SK-N-SH (cell line): ENCODE measurements at regions not wholly inside any gene's neighbourhood (a gene's known extent, or its start where the extent isn't known, plus 50 kb on each side); places are given as distances from the start of the nearest gene placed in this dataset.

ENCODE experiments used
- CTCF ChIA-PET: fragments of 300-600, 350-600 bp; formaldehyde crosslinking; extraction: SDS; loops from one replicate; lab custom pipeline; 2021; lab: Yijun Ruan, JAX
- POLR2A ChIA-PET: fragments of 350-600 bp; sonication (Branson Sonifier 250); formaldehyde crosslinking; extraction: SDS; loops from one replicate; lab custom pipeline; 2020; ENCODE audit warnings: antibody characterized with exemption, inconsistent platforms; lab: Yijun Ruan, JAX
- DNase-seq: peaks from one replicate; pipeline ENCODE4 v3.0.0; 2012
- H2AFZ ChIP-seq: fragments of 200-600 bp; sonication (generic); 2 replicates; pipeline ENCODE4 v1.8.1; 2016; ENCODE audit warnings: antibody characterized with exemption, mild to moderate bottlenecking, low read depth
- H3F3A ChIP-seq: fragments of 200-600 bp; sonication (generic); replicated peaks from 2 replicates; pipeline ENCODE3; 2016; ENCODE audit warnings: antibody characterized with exemption, mild to moderate bottlenecking; ENCODE audit not compliant: insufficient read depth
- H3K27ac ChIP-seq, 2 experiments: fragments of 200-500 bp in 1 of 2; fragments of 200-600 bp in 1 of 2; sonication (Bioruptor generic) in 1 of 2; sonication (generic), shearing (Covaris generic) in 1 of 2; 2 replicates each; pipeline versions ENCODE4 v1.5.1 to v1.6.1; 2014 to 2016; ENCODE audit warnings: low read depth in 2 of 2, inconsistent platforms in 1 of 2, low read length in 1 of 2, mild to moderate bottlenecking in 1 of 2, mixed read lengths in 1 of 2
- H3K27me3 ChIP-seq: fragments of 200-600 bp; sonication (generic), shearing (Covaris generic); 2 replicates; pipeline ENCODE4 v1.6.1; 2016; ENCODE audit warnings: mixed run types; ENCODE audit not compliant: insufficient read depth
- H3K36me3 ChIP-seq, 2 experiments: fragments of 200-500 bp in 1 of 2; fragments of 200-600 bp in 1 of 2; sonication (Bioruptor generic) in 1 of 2; sonication (generic) in 1 of 2; replicated peaks in 1 of 2; 2 replicates each; pipeline versions ENCODE3 to v1.5.1; 2014 to 2016; ENCODE audit warnings: low read length in 1 of 2, mild to moderate bottlenecking in 1 of 2; ENCODE audit not compliant: insufficient read depth in 2 of 2, control insufficient read depth in 1 of 2
- H3K4me1 ChIP-seq, 2 experiments: fragments of 200-500 bp in 1 of 2; fragments of 200-600 bp in 1 of 2; sonication (Bioruptor generic) in 1 of 2; sonication (generic), shearing (Covaris generic) in 1 of 2; 2 replicates each; pipeline versions ENCODE4 v1.5.1 to v1.6.1; 2014 to 2016; ENCODE audit warnings: low read depth in 1 of 2, low read length in 1 of 2, mixed run types in 1 of 2; ENCODE audit not compliant: insufficient read depth in 2 of 2, control insufficient read depth in 1 of 2
- H3K4me2 ChIP-seq: fragments of 200-600 bp; sonication (generic), shearing (Covaris generic); 2 replicates; pipeline ENCODE4 v1.6.1; 2017; ENCODE audit warnings: mixed run types
- H3K4me3 ChIP-seq, 2 experiments: fragments of 200-500 bp in 1 of 2; fragments of 200-600 bp in 1 of 2; sonication (Bioruptor generic) in 1 of 2; sonication (generic), shearing (Covaris generic) in 1 of 2; 2 replicates each; pipeline versions ENCODE4 v1.5.1 to v1.8.1; 2014 to 2016; ENCODE audit warnings: low read depth in 2 of 2, inconsistent platforms in 1 of 2, low read length in 1 of 2, mild to moderate bottlenecking in 1 of 2, mixed read lengths in 1 of 2, moderate library complexity in 1 of 2
- H3K79me2 ChIP-seq: fragments of 200-600 bp; sonication (generic); 2 replicates; pipeline ENCODE4 v1.8.1; 2017; ENCODE audit warnings: mild to moderate bottlenecking; ENCODE audit not compliant: insufficient read depth
- H3K9ac ChIP-seq: fragments of 200-600 bp; sonication (generic); 2 replicates; pipeline ENCODE4 v1.6.1; 2017; ENCODE audit warnings: mixed run types
- H3K9me2 ChIP-seq: fragments of 200-600 bp; sonication (generic); 2 replicates; pipeline ENCODE4 v1.6.1; 2017; ENCODE audit warnings: mixed run types
- H3K9me3 ChIP-seq: fragments of 200-600 bp; sonication (generic); 2 replicates; pipeline ENCODE4 v1.6.1; 2017; ENCODE audit warnings: mixed run types, mild to moderate bottlenecking, moderate library complexity
- H4K20me1 ChIP-seq: fragments of 200-600 bp; sonication (generic); 2 replicates; pipeline ENCODE4 v1.6.1; 2017; ENCODE audit warnings: mild to moderate bottlenecking, mixed run types; ENCODE audit not compliant: insufficient read depth
- ELF1 ChIP-seq: IDR thresholded peaks from 2 replicates; pipeline ENCODE4 v1.4.0; 2012
- EP300 ChIP-seq, 2 experiments: IDR thresholded peaks; 2 replicates each; pipeline versions ENCODE4 v1.4.0 to v1.6.1; 2012; ENCODE audit warnings: borderline replicate concordance in 1 of 2, low read depth in 1 of 2, low read length in 1 of 2
- FOXM1 ChIP-seq: IDR thresholded peaks from 2 replicates; pipeline ENCODE4 v1.4.0; 2012; ENCODE audit warnings: low read depth, mild to moderate bottlenecking
- GABPA ChIP-seq: IDR thresholded peaks from 2 replicates; pipeline ENCODE4 v1.4.0; 2012; ENCODE audit warnings: low read depth, mild to moderate bottlenecking
- GATA2 ChIP-seq: sonication (generic); formaldehyde crosslinking; IDR thresholded peaks from 2 replicates; pipeline ENCODE4 v1.5.0; 2020; ENCODE audit warnings: mild to moderate bottlenecking, missing genetic modification reagents
- JUND ChIP-seq: IDR thresholded peaks from 2 replicates; pipeline ENCODE4 v1.4.0; 2012
- MEF2A ChIP-seq: IDR thresholded peaks from 2 replicates; pipeline ENCODE4 v1.4.0; 2012; ENCODE audit warnings: low read depth, borderline replicate concordance
- RFX5 ChIP-seq: IDR thresholded peaks from 2 replicates; pipeline ENCODE4 v1.6.1; 2012; ENCODE audit warnings: mild to moderate bottlenecking, improper control_type of control experiment, low read length
- RXRA ChIP-seq: IDR thresholded peaks from 2 replicates; pipeline ENCODE4 v1.4.0; 2012; ENCODE audit warnings: low read depth, mild to moderate bottlenecking, borderline replicate concordance
- SIN3A ChIP-seq: IDR thresholded peaks from 2 replicates; pipeline ENCODE4 v1.6.1; 2012; ENCODE audit warnings: low read depth, mild to moderate bottlenecking, low read length, moderate library complexity, borderline replicate concordance
- TAF1 ChIP-seq: IDR thresholded peaks from 2 replicates; pipeline ENCODE4 v1.6.1; 2012; ENCODE audit warnings: low read depth, mild to moderate bottlenecking, low read length, moderate library complexity, borderline replicate concordance
- TCF12 ChIP-seq: IDR thresholded peaks from 2 replicates; pipeline ENCODE4 v1.4.0; 2012
- WGBS: methylation state at CpG from one replicate; pipeline ENCODE4 v1.1.6; 2017; ENCODE audit warnings: low lambda C conversion rate; 5-methylcytosine and 5-hydroxymethylcytosine counted together
- TF ChIP-seq, protein P1 (sequence below): fragments of 150-350 bp; IDR thresholded peaks from 2 replicates; pipeline ENCODE4 v1.6.1; 2016; ENCODE audit warnings: mild to moderate bottlenecking, low read depth, low read length
- TF ChIP-seq, protein P2 (sequence below): fragments of 150-350 bp; IDR thresholded peaks from 2 replicates; pipeline ENCODE4 v1.6.1; 2017; ENCODE audit warnings: antibody characterized with exemption, low read length, low read depth, borderline replicate concordance
- TF ChIP-seq, protein P3 (sequence below): IDR thresholded peaks from 2 replicates; pipeline ENCODE4 v1.6.1; 2012; ENCODE audit warnings: mild to moderate bottlenecking, low read depth, low read length, moderate library complexity
- TF ChIP-seq, protein P4 (sequence below): IDR thresholded peaks from 2 replicates; pipeline ENCODE4 v1.4.0; 2012; ENCODE audit warnings: low read depth
- TF ChIP-seq, protein P5 (sequence below): IDR thresholded peaks from 2 replicates; pipeline ENCODE4 v1.4.0; 2012; ENCODE audit warnings: low read depth, borderline replicate concordance
- TF ChIP-seq, protein P6 (sequence below): IDR thresholded peaks from 2 replicates; pipeline ENCODE4; 2012

DNA sequence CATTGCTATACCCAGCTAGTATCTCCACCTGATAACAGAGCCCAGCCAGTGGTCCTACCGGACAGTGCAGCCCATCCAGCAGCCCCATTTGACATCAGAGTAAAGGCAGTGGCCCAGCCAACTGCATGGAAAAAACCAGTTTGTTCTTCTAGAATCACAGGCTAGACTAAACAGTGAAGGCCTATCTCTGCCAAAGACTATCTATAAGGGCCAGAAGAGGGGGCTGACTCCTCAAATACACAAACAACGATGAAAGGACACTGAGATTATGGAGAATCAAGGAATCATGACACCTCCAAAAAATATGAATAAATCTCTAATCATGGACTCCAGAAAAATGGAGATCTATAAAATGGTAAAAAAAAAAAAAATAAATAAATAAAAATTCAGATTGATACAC, 546.4 kb upstream of the HTR2C start (continued):
- TF ChIP-seq, protein P1, sequence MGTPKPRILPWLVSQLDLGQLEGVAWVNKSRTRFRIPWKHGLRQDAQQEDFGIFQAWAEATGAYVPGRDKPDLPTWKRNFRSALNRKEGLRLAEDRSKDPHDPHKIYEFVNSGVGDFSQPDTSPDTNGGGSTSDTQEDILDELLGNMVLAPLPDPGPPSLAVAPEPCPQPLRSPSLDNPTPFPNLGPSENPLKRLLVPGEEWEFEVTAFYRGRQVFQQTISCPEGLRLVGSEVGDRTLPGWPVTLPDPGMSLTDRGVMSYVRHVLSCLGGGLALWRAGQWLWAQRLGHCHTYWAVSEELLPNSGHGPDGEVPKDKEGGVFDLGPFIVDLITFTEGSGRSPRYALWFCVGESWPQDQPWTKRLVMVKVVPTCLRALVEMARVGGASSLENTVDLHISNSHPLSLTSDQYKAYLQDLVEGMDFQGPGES = no peak
- no peak for TF ChIP-seq FOXM1

DNA sequence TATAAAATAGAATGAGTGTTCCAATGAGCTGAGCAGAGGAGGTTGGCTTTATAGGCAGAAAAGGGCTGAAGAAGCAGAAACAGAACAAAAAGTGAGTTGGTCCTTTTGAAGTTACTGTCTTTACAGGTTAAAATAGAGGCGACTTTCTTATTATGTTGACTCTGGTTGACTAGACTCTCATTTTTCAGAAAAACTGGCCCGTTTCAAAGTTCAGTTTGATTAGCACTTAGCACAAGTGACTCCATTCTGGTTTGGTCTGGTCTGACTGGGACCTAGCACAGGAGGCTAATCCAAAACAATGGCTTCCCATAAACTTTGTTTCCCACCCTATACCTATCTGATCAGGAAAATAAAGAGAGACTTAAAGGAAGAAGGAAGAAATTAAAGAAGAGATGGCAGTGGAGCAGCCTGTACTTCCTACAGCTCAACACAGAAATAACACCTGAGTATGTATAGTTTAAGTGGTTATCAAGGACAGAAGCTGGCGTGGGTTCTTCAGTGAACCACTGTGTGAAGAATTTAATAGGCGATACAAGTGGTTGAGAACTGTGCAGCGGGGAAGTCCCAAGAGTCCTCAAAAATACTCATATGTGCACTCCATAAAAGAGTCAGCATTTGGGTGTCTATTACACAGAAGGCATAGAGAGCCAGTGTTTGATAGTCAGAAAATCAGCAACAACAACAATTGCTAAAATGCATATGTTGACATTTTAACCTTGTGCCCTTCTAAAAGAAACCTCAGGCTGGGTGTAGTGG, 554.8 kb upstream of the HTR2C start:
- Histone ChIP-seq H3K9ac (no peak overlapping the region), H4K20me1 (no peaks in the 10 kb centered on the region), H3K36me3 (no peaks in the 10 kb centered on the region), H3K9me3 (no peaks in the 10 kb centered on the region), H3K4me1 (no peaks in the 10 kb centered on the region), H3K27me3 (peaks cover 6% of the 10 kb centered on the region; the same call in 1 of the 2 replicates), H2AFZ (no peak overlapping the region), H3K9me2 (no peaks in the 10 kb centered on the region), H3K4me2 (no peak overlapping the region), H3K79me2 (no peaks in the 10 kb centered on the region), H3F3A (no peaks in the 10 kb centered on the region), H3K27ac (no peak overlapping the region), H3K4me3 (no peak overlapping the region)
- 36% methylated on average over 5 of the region's 5 CpGs for WGBS
- TF ChIP-seq, protein P2, sequence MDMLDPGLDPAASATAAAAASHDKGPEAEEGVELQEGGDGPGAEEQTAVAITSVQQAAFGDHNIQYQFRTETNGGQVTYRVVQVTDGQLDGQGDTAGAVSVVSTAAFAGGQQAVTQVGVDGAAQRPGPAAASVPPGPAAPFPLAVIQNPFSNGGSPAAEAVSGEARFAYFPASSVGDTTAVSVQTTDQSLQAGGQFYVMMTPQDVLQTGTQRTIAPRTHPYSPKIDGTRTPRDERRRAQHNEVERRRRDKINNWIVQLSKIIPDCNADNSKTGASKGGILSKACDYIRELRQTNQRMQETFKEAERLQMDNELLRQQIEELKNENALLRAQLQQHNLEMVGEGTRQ = no peak
- TF ChIP-seq RXRA (no peak), SIN3A (no peak), RFX5 (no peak), TAF1 (no peak), JUND (no peak), ELF1 (no peak), EP300 (IDR thresholded peaks at IDR 0.05; ENCODE audit: borderline replicate concordance in 1 of 2, low read depth in 1 of 2, low read length in 1 of 2) (no peak), MEF2A (no peak), TCF12 (no peak), GATA2 (CRISPR knock-in tag) (no peak), FOXM1 (no peak), GABPA (no peak)
- TF ChIP-seq, protein P3, sequence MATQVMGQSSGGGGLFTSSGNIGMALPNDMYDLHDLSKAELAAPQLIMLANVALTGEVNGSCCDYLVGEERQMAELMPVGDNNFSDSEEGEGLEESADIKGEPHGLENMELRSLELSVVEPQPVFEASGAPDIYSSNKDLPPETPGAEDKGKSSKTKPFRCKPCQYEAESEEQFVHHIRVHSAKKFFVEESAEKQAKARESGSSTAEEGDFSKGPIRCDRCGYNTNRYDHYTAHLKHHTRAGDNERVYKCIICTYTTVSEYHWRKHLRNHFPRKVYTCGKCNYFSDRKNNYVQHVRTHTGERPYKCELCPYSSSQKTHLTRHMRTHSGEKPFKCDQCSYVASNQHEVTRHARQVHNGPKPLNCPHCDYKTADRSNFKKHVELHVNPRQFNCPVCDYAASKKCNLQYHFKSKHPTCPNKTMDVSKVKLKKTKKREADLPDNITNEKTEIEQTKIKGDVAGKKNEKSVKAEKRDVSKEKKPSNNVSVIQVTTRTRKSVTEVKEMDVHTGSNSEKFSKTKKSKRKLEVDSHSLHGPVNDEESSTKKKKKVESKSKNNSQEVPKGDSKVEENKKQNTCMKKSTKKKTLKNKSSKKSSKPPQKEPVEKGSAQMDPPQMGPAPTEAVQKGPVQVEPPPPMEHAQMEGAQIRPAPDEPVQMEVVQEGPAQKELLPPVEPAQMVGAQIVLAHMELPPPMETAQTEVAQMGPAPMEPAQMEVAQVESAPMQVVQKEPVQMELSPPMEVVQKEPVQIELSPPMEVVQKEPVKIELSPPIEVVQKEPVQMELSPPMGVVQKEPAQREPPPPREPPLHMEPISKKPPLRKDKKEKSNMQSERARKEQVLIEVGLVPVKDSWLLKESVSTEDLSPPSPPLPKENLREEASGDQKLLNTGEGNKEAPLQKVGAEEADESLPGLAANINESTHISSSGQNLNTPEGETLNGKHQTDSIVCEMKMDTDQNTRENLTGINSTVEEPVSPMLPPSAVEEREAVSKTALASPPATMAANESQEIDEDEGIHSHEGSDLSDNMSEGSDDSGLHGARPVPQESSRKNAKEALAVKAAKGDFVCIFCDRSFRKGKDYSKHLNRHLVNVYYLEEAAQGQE = no peak
- TF ChIP-seq, protein P4, sequence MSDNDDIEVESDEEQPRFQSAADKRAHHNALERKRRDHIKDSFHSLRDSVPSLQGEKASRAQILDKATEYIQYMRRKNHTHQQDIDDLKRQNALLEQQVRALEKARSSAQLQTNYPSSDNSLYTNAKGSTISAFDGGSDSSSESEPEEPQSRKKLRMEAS = no peak
- TF ChIP-seq, protein P5, sequence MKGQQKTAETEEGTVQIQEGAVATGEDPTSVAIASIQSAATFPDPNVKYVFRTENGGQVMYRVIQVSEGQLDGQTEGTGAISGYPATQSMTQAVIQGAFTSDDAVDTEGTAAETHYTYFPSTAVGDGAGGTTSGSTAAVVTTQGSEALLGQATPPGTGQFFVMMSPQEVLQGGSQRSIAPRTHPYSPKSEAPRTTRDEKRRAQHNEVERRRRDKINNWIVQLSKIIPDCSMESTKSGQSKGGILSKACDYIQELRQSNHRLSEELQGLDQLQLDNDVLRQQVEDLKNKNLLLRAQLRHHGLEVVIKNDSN = no peak
- TF ChIP-seq, protein P6, sequence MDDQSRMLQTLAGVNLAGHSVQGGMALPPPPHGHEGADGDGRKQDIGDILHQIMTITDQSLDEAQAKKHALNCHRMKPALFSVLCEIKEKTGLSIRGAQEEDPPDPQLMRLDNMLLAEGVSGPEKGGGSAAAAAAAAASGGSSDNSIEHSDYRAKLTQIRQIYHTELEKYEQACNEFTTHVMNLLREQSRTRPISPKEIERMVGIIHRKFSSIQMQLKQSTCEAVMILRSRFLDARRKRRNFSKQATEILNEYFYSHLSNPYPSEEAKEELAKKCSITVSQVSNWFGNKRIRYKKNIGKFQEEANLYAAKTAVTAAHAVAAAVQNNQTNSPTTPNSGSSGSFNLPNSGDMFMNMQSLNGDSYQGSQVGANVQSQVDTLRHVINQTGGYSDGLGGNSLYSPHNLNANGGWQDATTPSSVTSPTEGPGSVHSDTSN = no peak
- POLR2A ChIA-PET = no interaction called here
- no peak for DNase-seq
- CTCF ChIA-PET = no interaction called here
